GM23248 (cell line): ENCODE measurements at regions not wholly inside any gene's neighbourhood (a gene's known extent, or its start where the extent isn't known, plus 50 kb on each side); places are given as distances from the start of the nearest gene placed in this dataset.

Experiments used
- DNase-seq: peaks from one replicate; pipeline ENCODE4 v3.0.0-alpha.2; 2015
- H2AFZ ChIP-seq: fragments of 200-600 bp; sonication (generic); 2 replicates; pipeline ENCODE4 v1.6.1; 2016; ENCODE audit warnings: antibody characterized with exemption
- H3F3A ChIP-seq: fragments of 200-600 bp; sonication (generic); 2 replicates; pipeline ENCODE4 v1.6.1; 2016; ENCODE audit warnings: mild to moderate bottlenecking, antibody characterized with exemption, mixed run types; ENCODE audit not compliant: insufficient read depth
- H3K27ac ChIP-seq: fragments of 200-600 bp; sonication (generic); 2 replicates; pipeline ENCODE4 v1.5.1; 2016; ENCODE audit warnings: mild to moderate bottlenecking
- H3K27me3 ChIP-seq: fragments of 200-600 bp; sonication (generic); replicated peaks from 2 replicates; pipeline ENCODE4 v1.6.1; 2016; ENCODE audit warnings: mild to moderate bottlenecking; ENCODE audit not compliant: insufficient read depth
- H3K36me3 ChIP-seq: fragments of 200-600 bp; sonication (generic); 2 replicates; pipeline ENCODE4 v1.6.1; 2016; ENCODE audit warnings: low read depth, mild to moderate bottlenecking
- H3K4me1 ChIP-seq: fragments of 200-600 bp; sonication (generic); 2 replicates; pipeline ENCODE4 v1.6.1; 2016; ENCODE audit warnings: mild to moderate bottlenecking; ENCODE audit not compliant: insufficient read depth
- H3K4me2 ChIP-seq: fragments of 200-600 bp; sonication (generic); one replicate; pipeline ENCODE4 v1.6.1; 2016; ENCODE audit warnings: mild to moderate bottlenecking; ENCODE audit not compliant: unreplicated experiment
- H3K4me3 ChIP-seq: fragments of 200-600 bp; sonication (generic); 2 replicates; pipeline ENCODE4 v1.5.1; 2016; ENCODE audit warnings: mild to moderate bottlenecking
- H3K79me2 ChIP-seq: fragments of 200-600 bp; sonication (generic); 2 replicates; pipeline ENCODE4 v1.6.1; 2016; ENCODE audit warnings: mild to moderate bottlenecking; ENCODE audit not compliant: insufficient read depth
- H3K9ac ChIP-seq: fragments of 200-600 bp; sonication (generic); 2 replicates; pipeline ENCODE4 v1.6.1; 2016; ENCODE audit warnings: mild to moderate bottlenecking
- H3K9me2 ChIP-seq: fragments of 200-600 bp; sonication (generic); 2 replicates; pipeline ENCODE4 v1.6.1; 2016; ENCODE audit warnings: mixed run types, mild to moderate bottlenecking, moderate library complexity; ENCODE audit not compliant: insufficient read depth
- H3K9me3 ChIP-seq: fragments of 200-600 bp; sonication (generic); one replicate; pipeline ENCODE4 v1.6.1; 2017; ENCODE audit warnings: low read depth
- H4K20me1 ChIP-seq: fragments of 200-600 bp; sonication (generic); 2 replicates; pipeline ENCODE4 v1.6.0; 2016; ENCODE audit not compliant: insufficient read depth
- EZH2 ChIP-seq: fragments of 200-600 bp; sonication (generic); IDR thresholded peaks from 2 replicates; pipeline ENCODE4 v1.6.1; 2018; ENCODE audit warnings: antibody characterized with exemption, mild to moderate bottlenecking; ENCODE audit not compliant: insufficient read depth, poor library complexity, severe bottlenecking
- EZH2phosphoT487 ChIP-seq: fragments of 200-600 bp; sonication (generic); IDR thresholded peaks from 2 replicates; pipeline ENCODE4 v1.6.1; 2018; ENCODE audit warnings: antibody characterized with exemption, moderate library complexity, mild to moderate bottlenecking, low read depth; ENCODE audit not compliant: insufficient read depth
- WGBS, 2 experiments: methylation state at CpG; one replicate each; pipeline ENCODE4 v1.1.6; 2015 to 2017; ENCODE audit warnings: low lambda C conversion rate in 2 of 2, low coverage in 1 of 2; ENCODE audit errors: missing lambda C conversion rate in 2 of 2; 5-methylcytosine and 5-hydroxymethylcytosine counted together
- in situ Hi-C: fragments of 300-500 bp; cut with MboI; formaldehyde crosslinking; loops from 2 replicates; pipeline ENCODE4 v1.15.0; 2020

DNA sequence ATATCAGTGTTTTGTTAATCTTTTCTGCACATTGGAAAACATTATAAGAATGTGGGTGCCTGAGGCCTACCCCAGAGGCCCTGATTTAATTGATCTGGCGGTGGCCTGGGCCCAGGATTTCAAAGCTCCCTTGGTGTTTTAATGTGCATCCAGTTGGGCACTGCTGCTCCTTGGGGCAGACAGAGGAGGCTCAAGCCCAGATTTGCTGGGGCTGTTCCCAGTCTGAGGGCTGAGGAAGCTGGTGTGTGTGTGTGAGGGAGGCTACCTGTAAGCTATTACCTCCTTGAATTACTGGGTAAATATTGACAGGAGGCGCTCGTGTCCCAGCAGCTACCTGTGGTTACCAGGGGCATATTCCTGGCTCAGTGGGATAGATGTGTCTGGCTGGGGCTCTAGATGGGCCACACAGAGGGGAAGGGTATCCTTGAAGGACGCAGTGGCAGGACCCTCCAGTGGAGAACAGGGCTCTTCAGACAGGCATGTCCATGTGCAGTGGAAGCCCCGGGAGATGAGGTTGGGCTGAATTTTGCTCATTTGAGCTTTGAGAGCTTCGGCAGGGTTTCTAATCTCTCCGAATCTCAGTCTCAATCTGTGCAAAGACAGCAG is 975.4 kb upstream of the ZNF722 start:
- Histone ChIP-seq H3K27me3 (no peaks in the 10 kb centered on the region), H3K9me2 (no peaks in the 10 kb centered on the region), H4K20me1 (no peaks in the 10 kb centered on the region), H3K27ac (no peak overlapping the region), H3K4me1 (no peaks in the 10 kb centered on the region), H3K4me3 (no peak overlapping the region), H3K9me3 (no peaks in the 10 kb centered on the region), H3K4me2 (no peak overlapping the region), H3K9ac (no peak overlapping the region), H3F3A (no peaks in the 10 kb centered on the region), H2AFZ (no peak overlapping the region), H3K36me3 (no peaks in the 10 kb centered on the region), H3K79me2 (no peaks in the 10 kb centered on the region)
- in situ Hi-C loops: loop anchor here (25.0 kb wide), 1 partner anchor 1589 kb away; no protein-coding TSS in a partner anchor
- TF ChIP-seq EZH2phosphoT487 (no peak), EZH2 (no peak)
- DNase-seq: no peak
- 26 to 35% methylated on average over 7 of the region's 7 CpGs for WGBS, 2 experiments

DNA sequence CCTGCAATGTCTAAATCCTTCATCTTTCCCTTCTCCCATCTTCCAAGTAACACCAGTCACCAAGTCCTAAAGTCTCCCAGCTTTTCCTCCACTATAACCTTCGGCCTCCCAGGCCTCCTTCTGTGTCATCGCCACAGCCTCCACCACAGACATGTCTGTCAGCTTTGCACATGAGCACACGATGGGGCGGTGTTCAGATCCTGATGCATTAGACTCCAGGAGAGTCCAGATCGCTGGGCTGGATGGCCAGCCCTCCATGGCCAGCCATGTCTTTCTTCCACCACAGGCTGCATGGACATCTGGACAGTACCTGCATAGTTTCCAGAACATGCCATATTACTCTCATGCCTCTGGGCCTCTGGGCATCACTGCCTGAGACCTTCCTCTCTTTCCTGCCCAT is 974.2 kb upstream of the ZNF722 start:
- in situ Hi-C loops: loop anchor here (25.0 kb wide), 1 partner anchor 1588 kb away; no protein-coding TSS in a partner anchor
- Histone ChIP-seq H3K4me3 (no peak overlapping the region), H3K79me2 (no peaks in the 10 kb centered on the region), H3K4me1 (no peaks in the 10 kb centered on the region), H3K27ac (no peak overlapping the region), H3F3A (no peaks in the 10 kb centered on the region), H3K27me3 (no peaks in the 10 kb centered on the region), H3K9me3 (no peaks in the 10 kb centered on the region), H3K9ac (no peak overlapping the region), H3K4me2 (no peak overlapping the region), H2AFZ (no peak overlapping the region), H3K9me2 (no peaks in the 10 kb centered on the region), H3K36me3 (no peaks in the 10 kb centered on the region), H4K20me1 (no peaks in the 10 kb centered on the region)
- TF ChIP-seq EZH2: no peak
- TF ChIP-seq EZH2phosphoT487: no peak
- no peak for DNase-seq
- 10 to 24% methylated on average over 5 of the region's 5 CpGs for WGBS, 2 experiments

DNA sequence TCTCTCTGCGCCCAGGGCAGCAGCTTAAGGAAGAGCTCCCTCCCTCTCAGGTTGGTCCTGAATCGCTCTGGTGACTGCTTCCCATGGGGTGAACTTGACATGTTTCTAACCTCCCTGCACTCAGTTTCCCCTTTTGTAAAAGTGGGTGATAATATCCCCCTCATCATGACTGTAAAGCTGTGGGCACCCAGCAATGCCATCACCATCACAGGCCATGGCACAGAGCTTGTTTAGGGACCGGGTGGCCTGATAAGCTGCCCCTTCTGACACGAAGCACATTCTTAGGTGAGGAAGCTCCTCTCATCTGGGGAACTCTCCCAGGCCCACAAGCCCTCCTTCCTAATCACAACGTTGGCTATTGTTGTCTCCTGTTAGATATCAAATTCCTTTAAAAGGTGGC is 972.8 kb upstream of the ZNF722 start:
- no peaks in the 10 kb centered on the region for H3K9me2 ChIP-seq
- no peak overlapping the region for H2AFZ ChIP-seq
- H3K27ac ChIP-seq: no peak overlapping the region
- H3F3A ChIP-seq: no peaks in the 10 kb centered on the region
- no peak overlapping the region for H3K4me3 ChIP-seq
- H3K4me2 ChIP-seq: no peak overlapping the region
- no peaks in the 10 kb centered on the region for H3K4me1 ChIP-seq
- no peaks in the 10 kb centered on the region for H3K36me3 ChIP-seq
- H3K27me3 ChIP-seq: no peaks in the 10 kb centered on the region
- 11 to 17% methylated on average over 5 of the region's 5 CpGs for WGBS, 2 experiments
- H3K79me2 ChIP-seq: no peaks in the 10 kb centered on the region
- in situ Hi-C loops: no loop called here
- H3K9ac ChIP-seq: no peak overlapping the region
- no peak for TF ChIP-seq EZH2
- TF ChIP-seq EZH2phosphoT487: no peak
- DNase-seq: no peak
- H3K9me3 ChIP-seq: no peaks in the 10 kb centered on the region
- H4K20me1 ChIP-seq: no peaks in the 10 kb centered on the region

DNA sequence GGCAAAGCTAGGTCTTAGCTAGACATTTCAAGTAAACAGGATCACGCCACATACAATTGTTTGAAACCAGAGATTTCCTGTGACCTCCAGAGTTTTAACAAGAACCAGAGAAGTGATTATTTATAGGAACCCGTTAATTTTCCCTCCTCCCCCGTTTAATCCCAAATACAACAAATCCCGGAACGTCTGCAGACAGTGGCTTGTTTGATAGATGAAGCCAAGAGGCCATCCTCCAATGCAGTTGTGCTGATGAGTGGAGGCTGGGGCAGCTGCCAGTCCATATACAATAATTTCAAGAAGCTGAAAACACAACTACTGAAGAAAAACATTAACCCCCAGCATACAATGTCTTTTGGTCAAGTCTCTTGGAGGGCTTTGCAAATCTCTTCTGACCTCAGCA is 971.6 kb upstream of the ZNF722 start:
- H3K79me2 ChIP-seq: no peaks in the 10 kb centered on the region
- no peak overlapping the region for H3K9ac ChIP-seq
- in situ Hi-C loops: no loop called here
- no peaks in the 10 kb centered on the region for H3K9me3 ChIP-seq
- no peaks in the 10 kb centered on the region for H3F3A ChIP-seq
- H3K4me1 ChIP-seq: no peaks in the 10 kb centered on the region
- H2AFZ ChIP-seq: no peak overlapping the region
- H3K36me3 ChIP-seq: no peaks in the 10 kb centered on the region
- TF ChIP-seq EZH2: no peak
- TF ChIP-seq EZH2phosphoT487: no peak
- DNase-seq: no peak
- H3K4me2 ChIP-seq: no peak overlapping the region
- WGBS, 2 experiments: 16% methylated on average over 5 of the region's 5 CpGs
- H3K27ac ChIP-seq: no peak overlapping the region
- H3K9me2 ChIP-seq: no peaks in the 10 kb centered on the region
- no peak overlapping the region for H3K4me3 ChIP-seq
- H3K27me3 ChIP-seq: no peaks in the 10 kb centered on the region
- no peaks in the 10 kb centered on the region for H4K20me1 ChIP-seq
